Gastrocnemius medialis (tissue), 4 donors: ENCODE measurements at regions not wholly inside any gene's neighbourhood (a gene's known extent, or its start where the extent isn't known, plus 50 kb on each side); places are given as distances from the start of the nearest gene placed in this dataset.

ENCODE experiments used
- ATAC-seq, 2 donors: fragments of 150-250 bp; one replicate each; pipeline ENCODE4 v1.9.1; 2016
- DNase-seq, 2 donors: peaks; one replicate each; pipeline ENCODE4 v3.0.0-alpha.2; 2019
- H3K27ac ChIP-seq, 4 donors: fragments of 200-600 bp; sonication (generic); 1 replicate in 1 of 4; 2 replicates in 3 of 4; pipeline ENCODE4 v1.5.1; 2016 to 2018; ENCODE audit warnings: mild to moderate bottlenecking in 2 of 4, moderate library complexity in 1 of 4
- H3K27me3 ChIP-seq, 3 donors: fragments of 200-600 bp; sonication (generic) in 2 of 3; 1 replicate in 1 of 3; 2 replicates in 2 of 3; pipeline versions ENCODE4 v1.5.1 to v1.6.0; 2016 to 2019; ENCODE audit warnings: mild to moderate bottlenecking in 1 of 3, moderate library complexity in 1 of 3
- H3K36me3 ChIP-seq, 2 donors: fragments of 200-600 bp; sonication (generic) in 1 of 2; one replicate each; pipeline ENCODE4 v1.5.1; 2017 to 2018
- H3K4me1 ChIP-seq, 2 donors: fragments of 200-600 bp; sonication (generic) in 1 of 2; one replicate each; pipeline ENCODE4 v1.5.1; 2016 to 2017; ENCODE audit warnings: mild to moderate bottlenecking in 2 of 2
- H3K4me3 ChIP-seq, 4 donors: fragments of 200-600 bp; sonication (generic) in 3 of 4; 1 replicate in 1 of 4; 2 replicates in 3 of 4; pipeline ENCODE4 v1.5.1; 2016 to 2019; ENCODE audit warnings: mild to moderate bottlenecking in 2 of 4
- H3K9me3 ChIP-seq, 3 donors: fragments of 200-600 bp; sonication (generic) in 2 of 3; 1 replicate in 1 of 3; 2 replicates in 2 of 3; pipeline ENCODE4 v1.5.1; 2016 to 2019
- CTCF ChIP-seq, 5 experiments: fragments of 450-650 bp in 3 of 5; fragments of 200-600 bp in 2 of 5; sonication (generic) in 2 of 5; IDR thresholded peaks in 4 of 5; conservative IDR thresholded peaks in 1 of 5; 1 replicate in 4 of 5; 2 replicates in 1 of 5; pipeline ENCODE4 v1.5.1; 2016 to 2019; ENCODE audit warnings: antibody characterized with exemption in 5 of 5, mild to moderate bottlenecking in 3 of 5, moderate library complexity in 3 of 5
- POLR2A ChIP-seq, 2 donors: fragments of 450-650 bp; IDR thresholded peaks; one replicate each; pipeline ENCODE4 v1.6.1; 2017; ENCODE audit warnings: antibody characterized with exemption in 2 of 2, mild to moderate bottlenecking in 2 of 2, moderate library complexity in 2 of 2
- in situ Hi-C, 4 donors: fragments of 200-750 bp; cut with MboI; loops; one replicate each; pipeline versions ENCODE4 v1.15.0 to v1.8.0; 2017; ENCODE audit warnings: low sequenced_read_pairs in 4 of 4
- intact Hi-C: fragments of 100-400 bp; cut with DNase I; formaldehyde crosslinking; loops from one replicate; pipeline ENCODE4 v1.15.1; 2023; ENCODE audit warnings: low total_unique reads

GRCh38 chr4:130043732-130044160 is 947.8 kb downstream of the C4orf33 start:
- no peaks in the 10 kb centered on the region for H3K36me3 ChIP-seq
- ATAC-seq (no peak), DNase-seq (no peak)
- H3K4me3 ChIP-seq, result no peak overlapping the region
- H3K9me3 ChIP-seq, result no peaks in the 10 kb centered on the region
- H3K4me1 ChIP-seq, result no peaks in the 10 kb centered on the region
- H3K27me3 ChIP-seq, result no peaks in the 10 kb centered on the region
- H3K27ac ChIP-seq, result no peak overlapping the region
- intact Hi-C loops, result no loop called here
- TF ChIP-seq CTCF (IDR thresholded peaks at IDR 0.05 in 4 of 5, conservative IDR thresholded peaks at IDR 0.05 in 1 of 5) (no peak), POLR2A (IDR thresholded peaks at IDR 0.05) (no peak)
- in situ Hi-C loops, result no loop called here

- no peaks in the 10 kb centered on the region for H3K4me1 ChIP-seq
- DNase-seq, result no peak
- no peaks in the 10 kb centered on the region for H3K27me3 ChIP-seq
- no peaks in the 10 kb centered on the region for H3K36me3 ChIP-seq
- no peak for ATAC-seq
- no peak overlapping the region for H3K4me3 ChIP-seq
- no peak overlapping the region for H3K27ac ChIP-seq
- no peaks in the 10 kb centered on the region for H3K9me3 ChIP-seq
- in situ Hi-C loops, result no loop called here
- TF ChIP-seq POLR2A (IDR thresholded peaks at IDR 0.05) (no peak), CTCF (IDR thresholded peaks at IDR 0.05 in 4 of 5, conservative IDR thresholded peaks at IDR 0.05 in 1 of 5) (no peak)
- intact Hi-C loops, result no loop called here
These were observed 949.0 kb downstream of the C4orf33 start for GRCh38 chr4:130044788-130045531.

- Histone ChIP-seq H3K4me1 (no peaks in the 10 kb centered on the region), H3K27me3 (no peaks in the 10 kb centered on the region), H3K27ac (no peak overlapping the region), H3K9me3 (no peaks in the 10 kb centered on the region), H3K36me3 (no peaks in the 10 kb centered on the region), H3K4me3 (no peak overlapping the region)
- in situ Hi-C loops, result no loop called here
- intact Hi-C loops, result no loop called here
- TF ChIP-seq POLR2A (IDR thresholded peaks at IDR 0.05) (no peak), CTCF (IDR thresholded peaks at IDR 0.05 in 4 of 5, conservative IDR thresholded peaks at IDR 0.05 in 1 of 5) (no peak)
- DNase-seq (no peak), ATAC-seq (no peak)
These were observed 957.8 kb downstream of the C4orf33 start for GRCh38 chr4:130053723-130054122.

- Histone ChIP-seq H3K27me3 (no peaks in the 10 kb centered on the region), H3K4me1 (no peaks in the 10 kb centered on the region), H3K4me3 (no peak overlapping the region), H3K27ac (no peak overlapping the region), H3K36me3 (no peaks in the 10 kb centered on the region), H3K9me3 (no peaks in the 10 kb centered on the region)
- DNase-seq (no peak), ATAC-seq (no peak)
- intact Hi-C loops (no loop called here), in situ Hi-C loops (no loop called here)
- TF ChIP-seq CTCF (IDR thresholded peaks at IDR 0.05 in 4 of 5, conservative IDR thresholded peaks at IDR 0.05 in 1 of 5), result no peak
These were observed 959.0 kb downstream of the C4orf33 start for GRCh38 chr4:130054908-130055307.

- H3K27me3 ChIP-seq, result no peaks in the 10 kb centered on the region
- ATAC-seq, result no peak
- no peaks in the 10 kb centered on the region for H3K36me3 ChIP-seq
- H3K4me3 ChIP-seq, result no peak overlapping the region
- no peaks in the 10 kb centered on the region for H3K9me3 ChIP-seq
- no peaks in the 10 kb centered on the region for H3K4me1 ChIP-seq
- no peak overlapping the region for H3K27ac ChIP-seq
- TF ChIP-seq CTCF (IDR thresholded peaks at IDR 0.05 in 4 of 5, conservative IDR thresholded peaks at IDR 0.05 in 1 of 5), result no peak
- DNase-seq, result no peak
- in situ Hi-C loops, result no loop called here
- intact Hi-C loops, result no loop called here
These were observed 960.3 kb downstream of the C4orf33 start for GRCh38 chr4:130056286-130056685.
